ENCODE measurements at regions not wholly inside any gene's neighbourhood (a gene's known extent, or its start where the extent isn't known, plus 50 kb on each side); places are given as distances from the start of the nearest gene placed in this dataset.

- CTCF ChIA-PET = no interaction called here
- no peak overlapping the region for H4K91ac ChIP-seq (ENCODE audit: insufficient read depth, low read depth, low read length)
- BruUV-seq (replicated peaks) = no TSS peak
- H3K27me3 ChIP-seq (ENCODE audit: control insufficient read depth, insufficient read depth, low read length) = peaks cover 4% of the 10 kb centered on the region
- H3K4ac ChIP-seq (ENCODE audit: low read depth, low read length) = no peak overlapping the region
- in situ Hi-C loops (cut with MboI; ENCODE audit: low sequenced_read_pairs) (no loop called here), intact Hi-C loops (cut with micrococcal nuclease) (no loop called here), dilution Hi-C loops (cut with HindIII; ENCODE audit: low sequenced_read_pairs, unreplicated experiment) (no loop called here)
- H3K36me3 ChIP-seq (ENCODE audit: control insufficient read depth, insufficient read depth, low read length) = no peaks in the 10 kb centered on the region
- no peak overlapping the region for H2AK9ac ChIP-seq (replicated peaks; ENCODE audit: low read depth, low read length, poor library complexity)
- no peak overlapping the region for H2AFZ ChIP-seq (replicated peaks; ENCODE audit: low read length, poor library complexity)
- H3K4me1 ChIP-seq (ENCODE audit: control insufficient read depth, insufficient read depth, low read length) = no peaks in the 10 kb centered on the region
- H3K18ac ChIP-seq (ENCODE audit: low read depth, low read length) = no peak overlapping the region
- no peak overlapping the region for H3K4me2 ChIP-seq (ENCODE audit: low read depth, low read length)
- no peaks in the 10 kb centered on the region for H3K9me1 ChIP-seq (ENCODE audit: insufficient read depth, low read length)
- H3K14ac ChIP-seq (replicated peaks; ENCODE audit: low read depth, low read length) = no peak overlapping the region
- no peak overlapping the region for H3K56ac ChIP-seq (ENCODE audit: extremely low read depth, insufficient read depth, low read length)
- no peak overlapping the region for H2BK15ac ChIP-seq (ENCODE audit: low read depth, low read length)
- no peak overlapping the region for H4K8ac ChIP-seq (ENCODE audit: low read depth in 2 of 2, low read length in 2 of 2)
- H3K9ac ChIP-seq (ENCODE audit: low read depth, low read length) = no peak overlapping the region
- ATAC-seq (ENCODE audit: low read depth) (no peak), DNase-seq (no peak)
- no peaks in the 10 kb centered on the region for H3K79me1 ChIP-seq (ENCODE audit: low read depth in 1 of 2, low read length in 2 of 2)
- H2BK120ac ChIP-seq (ENCODE audit: low read depth, low read length) = no peak overlapping the region
- H3K9me3 ChIP-seq (ENCODE audit: control insufficient read depth, insufficient read depth, low read length) = no peaks in the 10 kb centered on the region
- H2BK5ac ChIP-seq (ENCODE audit: low read depth, low read length, poor library complexity, severe bottlenecking) = no peak overlapping the region
- H4K5ac ChIP-seq (ENCODE audit: low read depth, low read length) = no peak overlapping the region
- POLR2A ChIA-PET (ENCODE audit: unreplicated experiment) = no interaction called here
- no peak overlapping the region for H2AK5ac ChIP-seq (ENCODE audit: low read depth, low read length)
- WGBS, 2 experiments (ENCODE audit: extremely low coverage in 2 of 2, insufficient read length in 1 of 2) = no CpG with 5 or more reads among the region's 2 CpGs
- H3K4me3 ChIP-seq (ENCODE audit: insufficient read depth, low read depth, low read length) = no peak overlapping the region
- H3K23ac ChIP-seq (ENCODE audit: low read depth, low read length) = no peak overlapping the region
- TF ChIP-seq USF2 (IDR thresholded peaks at IDR 0.05; ENCODE audit: low read depth, low read length) (no peak), BHLHE40 (IDR thresholded peaks at IDR 0.05; ENCODE audit: low read depth, low read length) (no peak), FOS (IDR thresholded peaks at IDR 0.05; ENCODE audit: low read depth, low read length) (no peak), RAD21 (IDR thresholded peaks at IDR 0.05; ENCODE audit: low read length) (no peak), SMC3 (IDR thresholded peaks at IDR 0.05; ENCODE audit: low read depth, low read length) (no peak), NFE2L2 (IDR thresholded peaks at IDR 0.05; ENCODE audit: low read depth, low read length) (no peak), CTCF (conservative IDR thresholded peaks at IDR 0.05; ENCODE audit: low read depth, low read length) (no peak), POLR2A (IDR thresholded peaks at IDR 0.05; ENCODE audit: low read depth, low read length) (no peak), CEBPB (IDR thresholded peaks at IDR 0.05; ENCODE audit: low read depth, low read length) (no peak), MAFK (IDR thresholded peaks at IDR 0.05; ENCODE audit: low read depth, low read length) (no peak)
- no peak overlapping the region for H3K27ac ChIP-seq (ENCODE audit: insufficient read depth, low read length)
- H2BK20ac ChIP-seq (ENCODE audit: low read depth, low read length) = no peak overlapping the region
- no peaks in the 10 kb centered on the region for H4K20me1 ChIP-seq (ENCODE audit: insufficient read depth, low read length)
Measured at GRCh38 chr4:38430841-38431240, 233.2 kb upstream of the KLF3 start.

All from IMR-90 (cell line).